Mesenchymal stem cell (in vitro differentiated cells and primary cell): ENCODE measurements at regions not wholly inside any gene's neighbourhood (a gene's known extent, or its start where the extent isn't known, plus 50 kb on each side); places are given as distances from the start of the nearest gene placed in this dataset.

Experiments used
- DNase-seq: peaks from one replicate; pipeline ENCODE4 v3.0.0-alpha.2; 2013
- H2AFZ ChIP-seq: one replicate; pipeline ENCODE4 v1.6.1; 2013; ENCODE audit warnings: low read depth, mild to moderate bottlenecking, control low read depth, inconsistent platforms, low read length, moderate library complexity
- H2AK5ac ChIP-seq: 2 replicates; pipeline ENCODE4 v1.6.1; 2013; ENCODE audit warnings: low read length, moderate library complexity, mild to moderate bottlenecking, inconsistent platforms; ENCODE audit not compliant: severe bottlenecking
- H2BK120ac ChIP-seq: one replicate; pipeline ENCODE4 v1.6.1; 2013; ENCODE audit warnings: low read depth, mild to moderate bottlenecking, inconsistent platforms, low read length, moderate library complexity
- H2BK12ac ChIP-seq, 2 experiments: one replicate each; pipeline ENCODE4 v1.6.1; 2013; ENCODE audit warnings: inconsistent platforms in 2 of 2, low read length in 2 of 2, mild to moderate bottlenecking in 2 of 2, moderate library complexity in 2 of 2, control low read depth in 1 of 2
- H2BK15ac ChIP-seq: one replicate; pipeline ENCODE4 v1.6.1; 2013; ENCODE audit warnings: mild to moderate bottlenecking, low read depth, inconsistent platforms; ENCODE audit not compliant: poor library complexity, severe bottlenecking
- H2BK5ac ChIP-seq: 2 replicates; pipeline ENCODE4 v1.6.1; 2013; ENCODE audit warnings: low read depth, mild to moderate bottlenecking, low read length, control low read depth, inconsistent platforms; ENCODE audit not compliant: poor library complexity, severe bottlenecking
- H3K14ac ChIP-seq, 2 experiments: one replicate each; pipeline ENCODE4 v1.6.1; 2013; ENCODE audit warnings: inconsistent platforms in 2 of 2, low read length in 2 of 2, control low read depth in 1 of 2, mild to moderate bottlenecking in 1 of 2, moderate library complexity in 1 of 2
- H3K18ac ChIP-seq, 2 experiments: one replicate each; pipeline ENCODE4 v1.6.1; 2013; ENCODE audit warnings: inconsistent platforms in 2 of 2, low read length in 2 of 2, control low read depth in 1 of 2, low read depth in 1 of 2, mild to moderate bottlenecking in 1 of 2
- H3K23ac ChIP-seq, 2 experiments: one replicate each; pipeline ENCODE4 v1.6.1; 2013; ENCODE audit warnings: inconsistent platforms in 2 of 2, low read length in 2 of 2, mild to moderate bottlenecking in 2 of 2, moderate library complexity in 2 of 2, control low read depth in 1 of 2
- H3K27ac ChIP-seq: 2 replicates; pipeline ENCODE4 v1.5.1; 2013; ENCODE audit warnings: mild to moderate bottlenecking, moderate library complexity, low read length, control low read depth, inconsistent platforms; ENCODE audit not compliant: poor library complexity, severe bottlenecking
- H3K27me3 ChIP-seq, 2 experiments: 2 replicates each; pipeline versions ENCODE4 v1.6.1 to v1.7.0; 2013; ENCODE audit warnings: low read length in 2 of 2, mild to moderate bottlenecking in 2 of 2, moderate library complexity in 2 of 2, control low read depth in 1 of 2, inconsistent platforms in 1 of 2; ENCODE audit not compliant: control insufficient read depth in 1 of 2, insufficient read depth in 1 of 2
- H3K36me3 ChIP-seq, 2 experiments: 2 replicates each; pipeline versions ENCODE4 v1.6.1 to v1.7.0; 2013; ENCODE audit warnings: low read length in 2 of 2, control low read depth in 1 of 2, inconsistent platforms in 1 of 2, low read depth in 1 of 2, mild to moderate bottlenecking in 1 of 2; ENCODE audit not compliant: insufficient read depth in 2 of 2, control insufficient read depth in 1 of 2
- H3K4ac ChIP-seq, 2 experiments: one replicate each; pipeline ENCODE4 v1.6.1; 2013; ENCODE audit warnings: inconsistent platforms in 2 of 2, low read length in 2 of 2, mild to moderate bottlenecking in 2 of 2, moderate library complexity in 2 of 2, control low read depth in 1 of 2, low read depth in 1 of 2
- H3K4me1 ChIP-seq: 2 replicates; pipeline ENCODE4 v1.6.1; 2013; ENCODE audit warnings: low read depth, low read length, control low read depth; ENCODE audit not compliant: control insufficient read depth, insufficient read depth
- H3K4me2 ChIP-seq: 2 replicates; pipeline ENCODE4 v1.6.1; 2013; ENCODE audit warnings: low read length, mild to moderate bottlenecking, inconsistent platforms; ENCODE audit not compliant: poor library complexity, severe bottlenecking
- H3K4me3 ChIP-seq, 2 experiments: 2 replicates each; pipeline versions ENCODE4 v1.5.1 to v1.7.0; 2013; ENCODE audit warnings: low read length in 2 of 2, mild to moderate bottlenecking in 2 of 2, control low read depth in 1 of 2, low read depth in 1 of 2; ENCODE audit not compliant: insufficient read depth in 1 of 2
- H3K79me1 ChIP-seq: replicated peaks from 2 replicates; pipeline ENCODE4 v1.6.1; 2013; ENCODE audit warnings: mild to moderate bottlenecking, control low read depth, low read length, inconsistent platforms; ENCODE audit not compliant: poor library complexity, severe bottlenecking
- H3K9ac ChIP-seq: 2 replicates; pipeline ENCODE4 v1.7.0; 2013; ENCODE audit warnings: mild to moderate bottlenecking, low read length, moderate library complexity
- H3K9me3 ChIP-seq: 2 replicates; pipeline ENCODE4 v1.7.0; 2013; ENCODE audit warnings: mild to moderate bottlenecking, low read length; ENCODE audit not compliant: control insufficient read depth
- H4K8ac ChIP-seq: one replicate; pipeline ENCODE4 v1.6.1; 2013; ENCODE audit warnings: inconsistent platforms, mild to moderate bottlenecking, low read length, moderate library complexity
- H4K91ac ChIP-seq: one replicate; pipeline ENCODE4 v1.6.1; 2013; ENCODE audit warnings: mild to moderate bottlenecking, low read length, inconsistent platforms
- WGBS: methylation state at CpG from one replicate; pipeline ENCODE4 v1.1.7; 2013; ENCODE audit warnings: mixed read lengths; 5-methylcytosine and 5-hydroxymethylcytosine counted together

GRCh38 chr5:152711801-152712388 lies 306.8 kb upstream of the NMUR2 start:
- Histone ChIP-seq H4K8ac (no peak overlapping the region), H3K14ac (no peak overlapping the region), H3K23ac (no peak overlapping the region), H3K27me3 (no peaks in the 10 kb centered on the region), H2BK5ac (no peak overlapping the region), H3K9ac (no peak overlapping the region), H2BK15ac (no peak overlapping the region), H3K9me3 (no peaks in the 10 kb centered on the region), H3K4me1 (no peaks in the 10 kb centered on the region), H2AK5ac (no peak overlapping the region), H4K91ac (no peak overlapping the region), H3K27ac (no peak overlapping the region), H3K36me3 (no peaks in the 10 kb centered on the region), H3K4me2 (no peak overlapping the region), H3K4ac (no peak overlapping the region), H3K79me1 (no peaks in the 10 kb centered on the region), H2BK12ac (no peak overlapping the region), H2BK120ac (no peak overlapping the region), H3K18ac (no peak overlapping the region), H3K4me3 (no peak overlapping the region), H2AFZ (no peak overlapping the region)
- 82% methylated on average over 1 of the region's 2 CpGs for WGBS
- no peak for DNase-seq

- Histone ChIP-seq H3K4me3 (no peak overlapping the region), H3K18ac (no peak overlapping the region), H2BK15ac (no peak overlapping the region), H3K27ac (no peak overlapping the region), H2AK5ac (no peak overlapping the region), H2AFZ (no peak overlapping the region), H4K8ac (no peak overlapping the region), H3K14ac (no peak overlapping the region), H3K23ac (no peak overlapping the region), H3K9me3 (peaks cover 24% of the 10 kb centered on the region), H2BK120ac (no peak overlapping the region), H3K27me3 (no peaks in the 10 kb centered on the region), H3K9ac (no peak overlapping the region), H3K36me3 (no peaks in the 10 kb centered on the region), H4K91ac (no peak overlapping the region), H2BK5ac (no peak overlapping the region), H3K79me1 (no peaks in the 10 kb centered on the region), H3K4me1 (no peaks in the 10 kb centered on the region), H2BK12ac (no peak overlapping the region), H3K4me2 (no peak overlapping the region), H3K4ac (no peak overlapping the region)
- 49% methylated on average over 2 of the region's 2 CpGs for WGBS
- no peak for DNase-seq
These were observed 312.3 kb upstream of the NMUR2 start for GRCh38 chr5:152717393-152717792.

- no peak overlapping the region for H3K18ac ChIP-seq
- no peak for DNase-seq
- no peak overlapping the region for H2BK12ac ChIP-seq
- H2BK15ac ChIP-seq = no peak overlapping the region
- H3K27ac ChIP-seq = no peak overlapping the region
- no peak overlapping the region for H2AFZ ChIP-seq
- H2BK120ac ChIP-seq = no peak overlapping the region
- H3K27me3 ChIP-seq = no peaks in the 10 kb centered on the region
- no peak overlapping the region for H3K14ac ChIP-seq
- H3K36me3 ChIP-seq = no peaks in the 10 kb centered on the region
- 80% methylated on average over 6 of the region's 6 CpGs for WGBS
- H3K23ac ChIP-seq = no peak overlapping the region
- H3K4me2 ChIP-seq = no peak overlapping the region
- no peaks in the 10 kb centered on the region for H3K4me1 ChIP-seq
- H3K9me3 ChIP-seq = peaks cover 51% of the 10 kb centered on the region
- H3K4ac ChIP-seq = no peak overlapping the region
- no peak overlapping the region for H2AK5ac ChIP-seq
- H2BK5ac ChIP-seq = no peak overlapping the region
- no peak overlapping the region for H4K8ac ChIP-seq
- no peak overlapping the region for H3K9ac ChIP-seq
- H3K4me3 ChIP-seq = no peak overlapping the region
- no peaks in the 10 kb centered on the region for H3K79me1 ChIP-seq
- no peak overlapping the region for H4K91ac ChIP-seq
These were observed 318.4 kb upstream of the NMUR2 start for GRCh38 chr5:152723482-152723881.

- WGBS = 96% methylated on average over 2 of the region's 3 CpGs
- no peak overlapping the region for H2BK5ac ChIP-seq
- DNase-seq = no peak
- no peaks in the 10 kb centered on the region for H3K79me1 ChIP-seq
- H3K18ac ChIP-seq = no peak overlapping the region
- no peak overlapping the region for H3K27ac ChIP-seq
- no peak overlapping the region for H3K23ac ChIP-seq
- no peak overlapping the region for H4K91ac ChIP-seq
- no peak overlapping the region for H3K9ac ChIP-seq
- no peaks in the 10 kb centered on the region for H3K36me3 ChIP-seq
- no peak overlapping the region for H2BK15ac ChIP-seq
- H2BK12ac ChIP-seq = no peak overlapping the region
- H3K4me2 ChIP-seq = no peak overlapping the region
- no peak overlapping the region for H3K4ac ChIP-seq
- no peak overlapping the region for H4K8ac ChIP-seq
- H2AFZ ChIP-seq = no peak overlapping the region
- H3K4me1 ChIP-seq = no peaks in the 10 kb centered on the region
- H3K9me3 ChIP-seq = peaks cover 20% of the 10 kb centered on the region
- H2AK5ac ChIP-seq = no peak overlapping the region
- no peak overlapping the region for H2BK120ac ChIP-seq
- no peak overlapping the region for H3K4me3 ChIP-seq
- H3K27me3 ChIP-seq = no peaks in the 10 kb centered on the region
- H3K14ac ChIP-seq = no peak overlapping the region
These were observed 325.1 kb upstream of the NMUR2 start for GRCh38 chr5:152730176-152730575.
